CD4-positive, alpha-beta T cell treated with Interleukin-12 subunit alpha and Interleukin-12 subunit beta, for 1 hour (primary cell): ENCODE measurements at regions not wholly inside any gene's neighbourhood (a gene's known extent, or its start where the extent isn't known, plus 50 kb on each side); places are given as distances from the start of the nearest gene placed in this dataset.
"Not testable (repeated sequence)": the region's sequence is repeated elsewhere in the genome, so short reads cannot be mapped to it uniquely, and the experiment has no call there.

Experiments used
- DNase-seq: peaks from one replicate; pipeline ENCODE4 v3.0.0-alpha.2; 2020

- DNase-seq: no peak
These were observed 272.5 kb upstream of the SULF2 start for GRCh38 chr20:48057739-48058138.

GRCh38 chr20:48057251-48057650 is 272.0 kb upstream of the SULF2 start:
- no peak for DNase-seq

GRCh38 chr20:48056218-48056617 is 270.9 kb upstream of the SULF2 start:
- no peak for DNase-seq

DNA sequence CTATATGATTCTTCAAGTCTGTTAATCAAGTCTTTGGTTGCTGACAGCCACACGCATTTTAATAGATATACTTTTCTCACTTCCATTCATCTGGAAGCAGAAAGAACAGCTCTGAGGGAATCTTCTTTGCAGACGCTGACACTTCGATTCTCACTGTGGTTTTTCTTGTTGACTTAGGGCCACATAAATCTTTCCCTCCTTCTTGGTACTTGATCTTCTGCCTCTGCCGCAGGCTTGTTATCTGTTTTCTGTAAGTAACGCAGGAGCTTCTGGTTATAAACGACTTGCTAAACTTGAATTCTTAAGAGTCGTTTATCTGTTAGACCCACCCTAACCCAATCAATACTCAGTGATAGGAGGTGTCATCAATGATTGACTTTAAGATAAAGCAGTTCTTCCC is 268.8 kb upstream of the SULF2 start:
- DNase-seq: no peak

GRCh38 chr20:48052475-48052835 is 267.2 kb upstream of the SULF2 start:
- DNase-seq: no peak

DNA sequence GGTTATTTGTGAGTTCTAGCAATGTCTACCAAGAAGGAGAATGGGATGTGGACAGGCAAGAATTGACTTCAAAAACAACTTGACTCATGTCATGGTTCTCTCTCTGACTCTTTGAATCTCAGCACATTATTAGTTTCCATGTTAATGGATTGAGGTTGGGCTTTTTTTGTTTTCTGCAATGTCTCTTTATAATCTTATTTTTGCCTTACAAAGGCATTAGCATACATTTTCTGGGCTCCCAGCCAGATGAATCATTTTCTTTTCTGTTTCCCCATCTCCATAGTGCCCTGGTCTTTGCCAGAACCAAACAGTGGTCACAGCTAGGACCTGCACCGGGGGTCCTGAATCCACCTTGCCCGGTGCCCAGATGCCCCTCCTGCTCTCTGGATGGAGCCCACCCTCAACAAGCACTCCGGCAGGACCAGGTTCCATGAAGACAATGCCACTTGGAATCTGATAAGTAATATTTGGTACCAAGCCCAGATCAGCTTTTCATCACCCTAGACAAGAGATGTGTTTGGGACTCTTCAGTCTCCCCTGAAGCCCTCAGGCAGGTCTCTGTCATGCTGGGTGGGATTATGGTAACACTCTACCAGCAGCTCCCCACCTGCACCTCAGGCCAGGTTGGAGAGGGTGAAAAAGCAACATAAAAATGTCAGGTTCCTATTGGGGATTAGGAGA is 266.7 kb upstream of the SULF2 start:
- DNase-seq: no peak

DNA sequence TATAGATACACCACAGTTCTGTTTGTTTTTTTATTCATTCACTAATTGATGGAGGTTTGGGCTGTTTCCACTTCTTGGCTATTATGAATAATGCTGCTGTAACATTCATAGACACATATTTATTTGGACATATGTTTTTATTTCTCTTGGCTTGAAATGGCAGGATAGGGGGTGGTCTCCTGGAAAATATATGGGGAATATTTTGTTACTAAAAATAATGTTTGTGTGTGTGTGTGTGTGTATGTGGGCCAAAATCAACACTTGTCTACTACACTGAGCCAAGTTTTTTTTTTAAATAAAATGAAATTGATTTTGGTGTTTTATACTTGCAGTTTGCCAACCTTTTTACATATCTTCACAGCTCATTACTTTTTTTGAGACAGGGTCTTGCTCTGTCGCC is 264.4 kb upstream of the SULF2 start:
- no peak for DNase-seq

GRCh38 chr20:48049171-48049570 is 263.9 kb upstream of the SULF2 start:
- no peak for DNase-seq

- no peak for DNase-seq
These were observed 262.2 kb upstream of the SULF2 start for GRCh38 chr20:48047447-48047846.

DNA sequence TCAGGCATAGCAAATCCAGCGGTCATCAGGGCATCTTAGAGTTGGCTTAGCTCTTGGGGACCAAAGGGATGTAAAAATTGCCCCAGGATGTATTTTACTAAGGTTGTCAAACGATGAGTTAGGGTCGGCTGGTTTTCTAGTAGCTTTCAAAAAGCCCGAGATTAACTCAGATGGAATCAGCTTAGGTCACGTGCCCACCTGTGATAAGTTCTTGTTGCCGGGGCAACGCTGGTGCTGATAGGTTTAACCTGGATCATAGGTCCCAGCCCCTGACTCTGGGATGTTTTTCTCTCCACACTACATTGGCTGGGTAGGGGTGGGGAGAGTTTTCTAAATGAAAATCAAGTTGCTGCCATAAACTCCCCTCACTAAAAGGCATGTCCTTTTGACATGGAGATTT is 257.3 kb upstream of the SULF2 start:
- DNase-seq: no peak

GRCh38 chr20:48041078-48041780 is 255.9 kb upstream of the SULF2 start:
- DNase-seq: no peak

DNA sequence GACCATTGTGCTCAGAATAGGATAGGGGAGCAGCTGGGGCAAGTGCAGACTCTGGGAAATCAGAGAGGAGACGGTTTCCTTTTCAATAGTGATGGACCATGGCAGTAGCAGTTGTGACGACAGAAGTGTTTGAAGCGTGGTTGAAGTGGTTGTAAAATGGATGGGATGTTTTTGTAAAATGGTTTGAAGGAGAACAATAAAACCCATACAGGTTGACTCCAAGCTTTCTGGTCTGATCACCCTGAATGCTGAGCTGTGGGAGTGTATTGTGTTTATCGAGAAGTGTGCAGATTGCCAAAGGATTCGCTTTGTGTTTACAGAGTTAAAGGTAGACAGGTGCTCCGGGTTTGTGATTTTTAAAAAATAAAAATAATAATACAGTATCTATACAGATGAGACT is 255.2 kb upstream of the SULF2 start:
- DNase-seq: no peak

GRCh38 chr20:48040051-48040450 is 254.8 kb upstream of the SULF2 start:
- no peak for DNase-seq

- DNase-seq: no peak
These were observed 254.2 kb upstream of the SULF2 start for GRCh38 chr20:48039514-48039913.

- no peak for DNase-seq
These were observed 253.4 kb upstream of the SULF2 start for GRCh38 chr20:48038713-48039112.

DNA sequence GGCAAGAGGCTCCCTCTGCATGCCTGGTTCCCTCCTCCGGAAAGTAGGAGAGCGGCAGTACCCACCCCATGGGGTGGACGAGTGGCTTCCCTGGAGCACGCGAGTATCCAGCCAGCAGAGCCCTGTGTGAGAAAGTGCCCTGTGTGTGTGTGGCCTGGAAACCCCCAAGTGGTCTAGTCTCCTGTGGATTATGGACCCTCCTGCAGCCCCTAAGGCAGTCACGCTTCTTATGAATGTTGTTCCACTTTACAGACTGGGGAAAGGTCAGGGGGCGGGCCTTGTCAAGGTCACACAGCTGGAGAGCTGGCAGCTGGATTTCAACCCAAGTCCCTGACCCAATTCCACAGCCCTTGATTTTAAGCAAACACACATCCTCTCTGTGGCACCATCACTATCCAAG is 252.5 kb upstream of the SULF2 start:
- DNase-seq: not testable (repeated sequence)

- no peak for DNase-seq
These were observed 250.9 kb upstream of the SULF2 start for GRCh38 chr20:48035961-48036731.

GRCh38 chr20:48034751-48035150 is 249.5 kb upstream of the SULF2 start:
- no peak for DNase-seq

GRCh38 chr20:48033005-48033404 is 247.7 kb upstream of the SULF2 start:
- DNase-seq: not testable (repeated sequence)

DNA sequence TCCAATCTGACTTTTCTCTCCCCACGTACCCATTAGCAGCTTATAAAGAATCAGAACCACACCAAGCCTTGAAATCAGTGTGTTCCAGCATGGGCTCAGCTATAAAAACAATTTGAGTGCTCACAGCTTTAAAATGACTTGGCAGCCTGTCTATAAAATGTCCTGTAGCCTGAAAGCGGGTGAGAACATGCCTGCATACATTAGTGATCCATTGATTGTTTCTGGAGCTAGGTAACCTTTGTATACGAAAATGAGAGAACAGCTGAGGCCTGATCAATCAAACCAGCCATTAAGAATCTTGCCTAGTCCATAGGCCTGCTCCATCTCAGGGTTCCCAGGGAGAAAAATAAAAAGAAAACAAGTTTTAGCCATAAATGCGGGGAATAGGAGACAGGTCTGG is 245.8 kb upstream of the SULF2 start:
- no peak for DNase-seq

DNA sequence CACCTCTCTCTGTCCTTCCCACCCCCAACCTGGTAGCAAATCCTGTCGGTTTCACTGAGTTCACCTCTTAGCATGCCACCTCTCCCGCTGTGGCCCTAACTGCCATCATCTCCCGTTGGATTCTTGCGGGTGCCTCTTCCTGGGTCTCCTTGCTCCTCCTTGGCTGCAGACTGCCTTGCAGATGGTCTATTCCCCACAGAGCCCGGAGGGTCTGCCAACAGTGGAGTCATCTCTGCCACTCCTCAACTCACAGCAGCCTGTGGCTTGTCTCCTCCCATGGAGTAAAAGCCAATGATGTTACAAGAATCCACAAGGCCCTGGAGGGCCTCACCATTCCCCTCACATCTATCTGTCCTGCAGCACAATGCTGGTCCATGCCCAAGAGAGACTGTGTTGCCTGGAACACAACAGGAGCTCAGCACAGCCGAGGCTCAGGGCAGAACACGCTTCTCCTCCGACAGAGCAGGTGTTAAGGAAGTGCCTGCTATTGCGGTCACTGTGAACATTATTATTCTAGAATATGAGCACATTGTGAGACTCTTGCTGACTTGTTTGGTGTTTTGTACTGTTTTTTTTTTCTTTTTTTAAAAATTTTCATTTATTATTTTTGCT is 241.8 kb upstream of the SULF2 start:
- no peak for DNase-seq

DNA sequence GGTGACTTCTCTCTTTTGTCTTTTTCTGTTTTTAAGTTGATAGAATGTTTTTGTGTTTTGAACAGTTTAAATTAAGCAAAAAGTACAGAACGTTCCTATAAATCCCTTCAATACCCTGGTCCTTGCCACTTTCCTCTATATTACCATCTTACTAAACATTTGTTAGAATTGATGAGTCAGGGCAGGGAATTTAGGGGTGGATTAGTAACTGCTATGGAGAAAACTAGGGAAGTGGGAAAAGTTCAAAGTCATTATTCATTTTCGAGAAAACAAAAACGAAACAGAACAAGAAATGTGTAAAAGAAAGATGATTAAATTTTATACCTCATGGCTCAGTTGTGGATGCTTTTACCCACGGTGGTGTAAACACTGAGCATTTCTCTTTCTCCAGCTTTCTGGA is 240.4 kb upstream of the SULF2 start:
- no peak for DNase-seq

DNA sequence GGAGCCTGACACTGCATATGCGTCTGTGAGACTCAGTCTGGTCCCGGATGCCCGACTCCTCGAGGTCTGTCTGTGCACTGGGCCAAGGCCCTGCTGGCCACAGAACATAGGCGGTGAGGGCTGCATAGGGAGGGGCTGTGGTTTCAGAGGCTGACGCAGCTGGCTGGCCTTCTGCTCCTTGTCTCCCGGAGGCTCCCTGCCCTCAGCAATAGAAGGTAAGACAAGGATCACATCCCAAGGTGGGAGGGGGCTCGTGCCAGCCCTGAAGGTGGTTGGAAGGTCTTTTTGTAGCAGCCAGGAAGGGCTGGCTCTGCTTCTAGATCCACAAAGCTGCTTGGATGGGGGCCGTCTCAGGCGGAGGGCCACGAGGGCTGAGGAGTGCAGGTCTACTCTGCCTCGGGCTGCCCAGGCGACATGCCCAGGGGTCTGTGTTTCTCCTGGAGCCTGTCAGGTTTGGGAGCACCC is 239.8 kb upstream of the SULF2 start:
- DNase-seq: no peak

DNA sequence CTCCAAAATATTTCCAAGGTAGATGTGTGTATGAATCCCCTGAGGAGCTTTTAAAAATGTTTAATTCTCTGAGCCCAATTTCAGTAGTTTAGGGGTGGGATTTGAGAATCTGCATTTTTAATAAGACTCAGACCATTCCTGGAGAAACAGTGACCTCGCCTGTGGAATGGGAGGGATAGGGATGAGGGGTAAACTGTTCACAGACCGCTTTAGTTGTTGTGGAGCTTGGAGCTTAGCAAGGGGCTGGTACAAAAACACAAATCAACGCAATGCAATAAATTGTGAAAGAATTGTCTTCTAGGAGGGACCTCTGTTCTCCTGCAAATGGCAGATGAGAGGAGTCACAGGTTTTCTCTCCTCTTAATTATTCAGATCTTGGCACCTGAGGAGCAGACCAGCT is 239.3 kb upstream of the SULF2 start:
- DNase-seq: no peak
